Keratinocyte (primary cell): ENCODE measurements at regions not wholly inside any gene's neighbourhood (a gene's known extent, or its start where the extent isn't known, plus 50 kb on each side); places are given as distances from the start of the nearest gene placed in this dataset.

ENCODE experiments used
- DNase-seq: peaks from one replicate; pipeline ENCODE4 v3.0.0-alpha.2; 2011; ENCODE audit warnings: low read depth, missing footprints, low spot score
- FAIRE-seq: peaks from 2 replicates; lab custom pipeline; 2011; peaks lifted over from hg19 to GRCh38; lab: Jason Lieb, UNC
- H2AFZ ChIP-seq: 2 replicates; pipeline ENCODE4 v1.6.0; 2012; ENCODE audit warnings: low read length, control low read depth, inconsistent platforms; ENCODE audit not compliant: control insufficient read depth
- H3K27ac ChIP-seq: 2 replicates; pipeline ENCODE4 v1.5.1; 2011; ENCODE audit warnings: low read length; ENCODE audit not compliant: control insufficient read depth, insufficient read depth
- H3K27me3 ChIP-seq: 3 replicates; pipeline ENCODE4 v1.6.0; 2011; ENCODE audit warnings: low read length; ENCODE audit not compliant: control insufficient read depth, insufficient read depth; ENCODE audit errors: extremely low read depth
- H3K36me3 ChIP-seq, 2 experiments: 2 replicates in 1 of 2; 3 replicates in 1 of 2; pipeline ENCODE4 v1.5.1; 2011; ENCODE audit warnings: low read length in 2 of 2, mild to moderate bottlenecking in 1 of 2; ENCODE audit not compliant: control insufficient read depth in 2 of 2, insufficient read depth in 2 of 2; ENCODE audit errors: extremely low read depth in 1 of 2
- H3K4me1 ChIP-seq: 3 replicates; pipeline ENCODE4 v1.5.1; 2011; ENCODE audit warnings: low read length; ENCODE audit not compliant: control insufficient read depth, insufficient read depth; ENCODE audit errors: extremely low read depth
- H3K4me2 ChIP-seq: 3 replicates; pipeline ENCODE4 v1.6.0; 2011; ENCODE audit warnings: low read depth, low read length; ENCODE audit not compliant: control insufficient read depth, insufficient read depth; ENCODE audit errors: extremely low read depth
- H3K4me3 ChIP-seq, 3 experiments: fragments of 200-600 bp in 1 of 3; sonication (generic) in 1 of 3; 2 replicates in 2 of 3; 3 replicates in 1 of 3; pipeline ENCODE4 v1.5.1; 2011 to 2016; ENCODE audit warnings: low read length in 3 of 3, mild to moderate bottlenecking in 3 of 3, control low read depth in 2 of 3, inconsistent platforms in 1 of 3, low read depth in 1 of 3, mixed read lengths in 1 of 3, mixed run types in 1 of 3, moderate library complexity in 1 of 3; ENCODE audit not compliant: control insufficient read depth in 2 of 3, insufficient read depth in 2 of 3; ENCODE audit errors: extremely low read depth in 1 of 3
- H3K79me2 ChIP-seq: 2 replicates; pipeline ENCODE4 v1.6.0; 2012; ENCODE audit warnings: low read length; ENCODE audit not compliant: control insufficient read depth, insufficient read depth
- H3K9ac ChIP-seq: 3 replicates; pipeline ENCODE4 v1.6.0; 2011; ENCODE audit warnings: low read length; ENCODE audit not compliant: control insufficient read depth, insufficient read depth; ENCODE audit errors: extremely low read depth
- H3K9me1 ChIP-seq: 3 replicates; pipeline ENCODE4 v1.6.0; 2011; ENCODE audit warnings: low read length; ENCODE audit not compliant: control insufficient read depth, insufficient read depth; ENCODE audit errors: extremely low read depth
- H3K9me3 ChIP-seq: 2 replicates; pipeline ENCODE4 v1.5.1; 2012; ENCODE audit warnings: low read depth, low read length; ENCODE audit not compliant: control insufficient read depth
- H4K20me1 ChIP-seq: 3 replicates; pipeline ENCODE4 v1.6.0; 2011; ENCODE audit warnings: low read length; ENCODE audit not compliant: control insufficient read depth, insufficient read depth; ENCODE audit errors: extremely low read depth
- EZH2 ChIP-seq: IDR thresholded peaks from one replicate; pipeline ENCODE4 v1.6.1; 2012; ENCODE audit warnings: inconsistent platforms, mild to moderate bottlenecking, low read length, moderate library complexity
- dilution Hi-C: fragments of 300-500 bp; cut with MboI; formaldehyde crosslinking; loops from one replicate; pipeline ENCODE4 v1.7.0; 2020; ENCODE audit warnings: low sequenced_read_pairs; ENCODE audit not compliant: extremely low pct_ligation_motif_present
- TF ChIP-seq, protein P1 (sequence below), 3 experiments: IDR thresholded peaks in 1 of 3; conservative IDR thresholded peaks in 1 of 3; optimal IDR thresholded peaks in 1 of 3; 2 replicates in 2 of 3; 3 replicates in 1 of 3; pipeline versions ENCODE3 to v1.5.1; 2011; ENCODE audit warnings: low read length in 3 of 3, mild to moderate bottlenecking in 3 of 3, moderate library complexity in 2 of 3, control low read depth in 1 of 3, inconsistent platforms in 1 of 3; ENCODE audit not compliant: insufficient read depth in 2 of 3; ENCODE audit errors: extremely low read depth in 1 of 3

DNA sequence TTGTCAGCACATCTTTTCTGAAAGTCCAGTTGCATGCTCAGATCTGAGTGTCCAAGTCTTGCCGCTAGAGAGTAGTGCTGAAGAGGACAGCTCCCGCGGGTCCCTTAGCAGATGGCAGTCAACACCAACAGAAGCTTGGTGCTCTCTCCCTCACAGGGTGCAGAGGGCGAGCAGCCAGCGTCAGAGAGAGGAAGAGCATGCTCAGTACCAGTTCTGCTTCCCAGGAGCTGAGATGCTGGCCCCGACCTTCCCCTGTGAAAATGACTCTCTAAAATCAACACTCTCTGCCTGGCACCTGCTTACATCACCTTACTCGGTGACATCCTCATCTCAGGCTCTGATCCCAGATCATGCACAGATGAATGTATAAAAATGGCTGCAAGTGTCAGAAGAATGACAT, 86.0 kb upstream of the TWIST2 start:
- Histone ChIP-seq H3K27me3 (no peaks in the 10 kb centered on the region), H3K4me1 (peaks cover 2% of the 10 kb centered on the region), H3K36me3 (no peaks in the 10 kb centered on the region), H3K9ac (no peak overlapping the region), H3K9me3 (no peaks in the 10 kb centered on the region), H3K79me2 (no peaks in the 10 kb centered on the region), H4K20me1 (no peaks in the 10 kb centered on the region), H3K9me1 (no peaks in the 10 kb centered on the region), H3K4me3 (no peak overlapping the region), H2AFZ (no peak overlapping the region), H3K27ac (no peak overlapping the region), H3K4me2 (no peak overlapping the region)
- DNase-seq (no peak), FAIRE-seq (no peak)
- TF ChIP-seq, protein P1, sequence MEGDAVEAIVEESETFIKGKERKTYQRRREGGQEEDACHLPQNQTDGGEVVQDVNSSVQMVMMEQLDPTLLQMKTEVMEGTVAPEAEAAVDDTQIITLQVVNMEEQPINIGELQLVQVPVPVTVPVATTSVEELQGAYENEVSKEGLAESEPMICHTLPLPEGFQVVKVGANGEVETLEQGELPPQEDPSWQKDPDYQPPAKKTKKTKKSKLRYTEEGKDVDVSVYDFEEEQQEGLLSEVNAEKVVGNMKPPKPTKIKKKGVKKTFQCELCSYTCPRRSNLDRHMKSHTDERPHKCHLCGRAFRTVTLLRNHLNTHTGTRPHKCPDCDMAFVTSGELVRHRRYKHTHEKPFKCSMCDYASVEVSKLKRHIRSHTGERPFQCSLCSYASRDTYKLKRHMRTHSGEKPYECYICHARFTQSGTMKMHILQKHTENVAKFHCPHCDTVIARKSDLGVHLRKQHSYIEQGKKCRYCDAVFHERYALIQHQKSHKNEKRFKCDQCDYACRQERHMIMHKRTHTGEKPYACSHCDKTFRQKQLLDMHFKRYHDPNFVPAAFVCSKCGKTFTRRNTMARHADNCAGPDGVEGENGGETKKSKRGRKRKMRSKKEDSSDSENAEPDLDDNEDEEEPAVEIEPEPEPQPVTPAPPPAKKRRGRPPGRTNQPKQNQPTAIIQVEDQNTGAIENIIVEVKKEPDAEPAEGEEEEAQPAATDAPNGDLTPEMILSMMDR (optimal IDR thresholded peaks at IDR 0.05 in 1 of 3, IDR thresholded peaks at IDR 0.05 in 1 of 3, conservative IDR thresholded peaks at IDR 0.05 in 1 of 3; ENCODE audit: extremely low read depth in 1 of 3, insufficient read depth in 2 of 3, low read length in 3 of 3), result no peak
- TF ChIP-seq EZH2, result no peak
- dilution Hi-C loops, result no loop called here

GRCh38 chr2:238763471-238763995, 84.4 kb upstream of the TWIST2 start:
- Histone ChIP-seq H3K4me3 (no peak overlapping the region), H3K9ac (no peak overlapping the region), H3K27ac (no peak overlapping the region), H3K4me2 (no peak overlapping the region), H3K27me3 (no peaks in the 10 kb centered on the region), H3K79me2 (no peaks in the 10 kb centered on the region), H4K20me1 (no peaks in the 10 kb centered on the region), H2AFZ (no peak overlapping the region), H3K9me3 (peaks cover 2% of the 10 kb centered on the region), H3K4me1 (no peaks in the 10 kb centered on the region), H3K9me1 (no peaks in the 10 kb centered on the region), H3K36me3 (no peaks in the 10 kb centered on the region)
- no peak for DNase-seq
- dilution Hi-C loops, result no loop called here
- FAIRE-seq, result no peak
- TF ChIP-seq, protein P1 (optimal IDR thresholded peaks at IDR 0.05 in 1 of 3, IDR thresholded peaks at IDR 0.05 in 1 of 3, conservative IDR thresholded peaks at IDR 0.05 in 1 of 3; ENCODE audit: extremely low read depth in 1 of 3, insufficient read depth in 2 of 3, low read length in 3 of 3), result no peak
- no peak for TF ChIP-seq EZH2
